K562 (cell line): ENCODE measurements at regions not wholly inside any gene's neighbourhood (a gene's known extent, or its start where the extent isn't known, plus 50 kb on each side); places are given as distances from the start of the nearest gene placed in this dataset.

ENCODE experiments used
- ATAC-seq: fragments of 200-7000 bp; cut with Tn5 transposase; 3 replicates; pipeline ENCODE4 v1.9.1; 2020; ENCODE audit warnings: moderate library complexity
- BruUV-seq: library from RNA; stranded (reverse); fragments of 400-500 nt; replicated peaks from 2 replicates; lab custom pipeline; 2021; lab: Mats Ljungman, UMichigan
- CTCF ChIA-PET: fragments of 300-600 bp; formaldehyde crosslinking; extraction: SDS; loops from one replicate; lab custom pipeline; 2021; ENCODE audit warnings: low intra/inter-chr PET ratio; lab: Yijun Ruan, JAX
- POLR2A ChIA-PET: fragments of 300-600, 350-650 bp; sonication (Branson Sonifier 250); formaldehyde crosslinking; extraction: SDS; loops from one replicate; lab custom pipeline; 2021; ENCODE audit warnings: antibody characterized with exemption, inconsistent platforms; lab: Yijun Ruan, JAX
- DNase-seq, 4 experiments: peaks; one replicate each; pipeline versions ENCODE4 v3.0.0 to v3.0.0-alpha.2; 2011 to 2018; ENCODE audit warnings: low spot score in 3 of 4, mixed read lengths in 3 of 4; ENCODE audit errors: extremely low read depth in 1 of 4
- FAIRE-seq: peaks from 2 replicates; lab custom pipeline; 2011; peaks lifted over from hg19 to GRCh38; lab: Jason Lieb, UNC
- H2AFZ ChIP-seq: 2 replicates; pipeline ENCODE4 v1.6.0; 2011; ENCODE audit warnings: low read depth, low read length, control low read depth, inconsistent platforms
- H3K27ac ChIP-seq: fragments of 200-600 bp; 3 replicates; pipeline ENCODE4 v1.8.0; 2011; ENCODE audit warnings: low read depth, mild to moderate bottlenecking, control low read depth, inconsistent platforms, low read length, moderate library complexity, mixed read lengths; ENCODE audit errors: extremely low read depth
- H3K27me3 ChIP-seq, 2 experiments: fragments of 300-600 bp in 1 of 2; 2 replicates in 1 of 2; 3 replicates in 1 of 2; pipeline versions ENCODE4 v1.6.0 to v1.8.0; 2011; ENCODE audit warnings: inconsistent platforms in 2 of 2, low read length in 2 of 2, mild to moderate bottlenecking in 1 of 2, mixed read lengths in 1 of 2, moderate library complexity in 1 of 2; ENCODE audit not compliant: control insufficient read depth in 2 of 2, insufficient read depth in 2 of 2
- H3K36me3 ChIP-seq: fragments of 300-600 bp; 3 replicates; pipeline ENCODE4 v1.8.0; 2011; ENCODE audit warnings: mild to moderate bottlenecking, low read length, inconsistent platforms; ENCODE audit not compliant: control insufficient read depth, insufficient read depth
- H3K4me1 ChIP-seq, 2 experiments: fragments of 200-600 bp in 1 of 2; replicated peaks in 1 of 2; 2 replicates in 1 of 2; 3 replicates in 1 of 2; pipeline versions ENCODE4 v1.5.1 to v1.8.0; 2011; ENCODE audit warnings: inconsistent platforms in 2 of 2, low read length in 2 of 2, mild to moderate bottlenecking in 1 of 2, mixed read lengths in 1 of 2, moderate library complexity in 1 of 2; ENCODE audit not compliant: control insufficient read depth in 2 of 2, insufficient read depth in 2 of 2
- H3K4me2 ChIP-seq: 2 replicates; pipeline ENCODE4 v1.6.1; 2011; ENCODE audit warnings: low read length, control low read depth, inconsistent platforms, mixed read lengths; ENCODE audit not compliant: insufficient read depth
- H3K4me3 ChIP-seq: fragments of 200-600 bp; sonication (generic), shearing (Covaris generic); 2 replicates; pipeline ENCODE4 v1.5.1; 2016; ENCODE audit warnings: control low read depth, inconsistent platforms
- H3K79me2 ChIP-seq: fragments of 200-600 bp; 3 replicates; pipeline ENCODE4 v1.8.0; 2011; ENCODE audit warnings: low read length, inconsistent platforms; ENCODE audit not compliant: control insufficient read depth, insufficient read depth
- H3K9ac ChIP-seq, 2 experiments: 2 replicates each; pipeline versions ENCODE4 v1.6.0 to v1.6.1; 2011; ENCODE audit warnings: low read depth in 2 of 2, low read length in 2 of 2, control low read depth in 1 of 2, inconsistent platforms in 1 of 2, mild to moderate bottlenecking in 1 of 2, mixed read lengths in 1 of 2; ENCODE audit not compliant: insufficient read depth in 1 of 2
- H3K9me1 ChIP-seq: one replicate; pipeline ENCODE4 v1.6.0; 2011; ENCODE audit warnings: inconsistent platforms, mild to moderate bottlenecking, low read length, moderate library complexity; ENCODE audit not compliant: control insufficient read depth, insufficient read depth
- H3K9me3 ChIP-seq: replicated peaks from 2 replicates; pipeline ENCODE4 v1.5.1; 2011; ENCODE audit warnings: low read depth, low read length, inconsistent platforms; ENCODE audit not compliant: control insufficient read depth, insufficient read depth
- H4K20me1 ChIP-seq: replicated peaks from 2 replicates; pipeline ENCODE4 v1.6.1; 2011; ENCODE audit warnings: low read length, inconsistent platforms, mixed read lengths; ENCODE audit not compliant: control insufficient read depth, insufficient read depth
- BCLAF1 ChIP-seq, 2 experiments: fragments of 450-650 bp in 1 of 2; IDR thresholded peaks; 2 replicates each; pipeline ENCODE4 v1.6.1; 2011 to 2017; ENCODE audit warnings: low read depth in 2 of 2, antibody characterized with exemption in 1 of 2, borderline replicate concordance in 1 of 2, low read length in 1 of 2, mild to moderate bottlenecking in 1 of 2, mixed read lengths in 1 of 2; ENCODE audit not compliant: control insufficient read depth in 1 of 2
- CREB3L1 ChIP-seq: fragments of 450-650 bp; IDR thresholded peaks from 2 replicates; pipeline ENCODE4 v1.6.1; 2014; ENCODE audit warnings: low read depth, mild to moderate bottlenecking, moderate library complexity, borderline replicate concordance
- KAT2B ChIP-seq: IDR thresholded peaks from one replicate; pipeline ENCODE4 v1.6.1; 2012; ENCODE audit warnings: low read depth, mild to moderate bottlenecking, control low read depth, inconsistent platforms, low read length, moderate library complexity
- MYNN ChIP-seq, 2 experiments: sonication (generic); formaldehyde crosslinking in 1 of 2; IDR thresholded peaks; 2 replicates each; pipeline versions ENCODE4 v1.5.0 to v1.6.1; 2016 to 2020; ENCODE audit warnings: antibody characterized with exemption in 1 of 2, missing genetic modification reagents in 1 of 2
- NFXL1 ChIP-seq: fragments of 450-650 bp; formaldehyde crosslinking; IDR thresholded peaks from 2 replicates; pipeline ENCODE4 v1.4.0; 2021; ENCODE audit warnings: mild to moderate bottlenecking
- POLR2AphosphoS2 ChIP-seq: IDR thresholded peaks from 2 replicates; pipeline ENCODE4 v1.6.1; 2012; ENCODE audit warnings: low read length, improper control_type of control experiment
- RAD51 ChIP-seq: fragments of 450-650 bp; IDR thresholded peaks from 2 replicates; pipeline ENCODE4 v1.7.1; 2016; ENCODE audit warnings: low read depth, mild to moderate bottlenecking, borderline replicate concordance
- YY1 ChIP-seq, 3 experiments: IDR thresholded peaks; 2 replicates each; pipeline ENCODE4 v1.6.1; 2011; ENCODE audit warnings: low read length in 2 of 3, mild to moderate bottlenecking in 2 of 3, moderate library complexity in 2 of 3, borderline replicate concordance in 1 of 3, control low read depth in 1 of 3, low read depth in 1 of 3; ENCODE audit not compliant: insufficient read depth in 3 of 3, insufficient replicate concordance in 2 of 3, control insufficient read depth in 1 of 3, insufficient read length in 1 of 3; ENCODE audit errors: extremely low read depth in 1 of 3
- ZBTB17 ChIP-seq: fragments of 450-650 bp; formaldehyde crosslinking; IDR thresholded peaks from 2 replicates; pipeline ENCODE4 v1.4.0; 2020; ENCODE audit warnings: mild to moderate bottlenecking
- ZNF133 ChIP-seq: fragments of 250-450 bp; sonication (Bioruptor Pico); IDR thresholded peaks from 2 replicates; pipeline ENCODE4 v1.4.0; 2020; ENCODE audit warnings: mild to moderate bottlenecking
- WGBS: fragments of 100-300 bp; shearing (Covaris generic); methylation state at CpG from one replicate; pipeline ENCODE4 v1.1.6; 2016; ENCODE audit warnings: low coverage, mixed read lengths; ENCODE audit not compliant: insufficient coverage; ENCODE audit errors: missing lambda C conversion rate; 5-methylcytosine and 5-hydroxymethylcytosine counted together
- in situ Hi-C: fragments of 300-500 bp; cut with MboI; formaldehyde crosslinking; loops from 4 replicates; pipeline ENCODE4 v1.15.0; 2018; ENCODE audit warnings: inconsistent platforms, mixed read lengths
- intact Hi-C: fragments of 100-400 bp; cut with micrococcal nuclease; formaldehyde crosslinking; loops from 2 replicates; pipeline ENCODE4 v1.14.2; 2022
- TF ChIP-seq, protein P1 (sequence below): fragments of 250-450 bp; sonication (Bioruptor Pico); IDR thresholded peaks from 2 replicates; pipeline ENCODE4 v1.8.0; 2021; ENCODE audit warnings: moderate library complexity, mild to moderate bottlenecking, inconsistent platforms
- TF ChIP-seq, protein P2 (sequence below): sonication (generic); formaldehyde crosslinking; IDR thresholded peaks from 2 replicates; pipeline ENCODE4 v1.8.0; 2023; ENCODE audit warnings: mild to moderate bottlenecking, missing genetic modification reagents

DNA sequence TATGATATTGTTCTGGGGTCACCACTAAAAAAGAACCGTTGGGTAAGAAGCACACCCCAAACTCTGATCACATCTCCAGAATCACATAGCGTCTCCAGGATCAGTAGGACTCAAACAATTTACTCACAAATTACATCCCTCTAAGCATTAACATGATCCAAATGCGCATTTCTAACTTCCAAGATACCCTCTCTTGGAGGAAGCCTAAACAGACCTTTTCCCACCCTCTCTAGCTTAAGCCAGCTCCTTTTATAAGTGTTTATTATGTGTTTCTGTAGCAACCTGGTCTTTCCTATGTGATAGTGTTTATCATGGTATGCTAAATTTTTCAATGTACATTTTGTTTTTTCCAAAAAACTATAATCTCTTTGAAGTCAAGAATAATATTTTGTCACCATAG is 1846.5 kb downstream of the OLFM4 start:
- BruUV-seq = no TSS peak
- whole genome bisulfite sequencing = 0% methylated on average over 2 of the region's 3 CpGs
- Histone ChIP-seq H3K4me3 (no peak overlapping the region), H3K27ac (no peak overlapping the region), H2AFZ (no peak overlapping the region), H3K4me2 (no peak overlapping the region), H3K36me3 (no peaks in the 10 kb centered on the region), H4K20me1 (no peaks in the 10 kb centered on the region), H3K9ac (no peak overlapping the region), H3K27me3 (no peaks in the 10 kb centered on the region), H3K79me2 (no peaks in the 10 kb centered on the region), H3K4me1 (no peaks in the 10 kb centered on the region), H3K9me3 (no peaks in the 10 kb centered on the region), H3K9me1 (no peaks in the 10 kb centered on the region)
- DNase-seq (no peak), ATAC-seq (no peak), FAIRE-seq (no peak)
- TF ChIP-seq YY1 (IDR thresholded peaks at IDR 0.05; ENCODE audit: borderline replicate concordance in 1 of 3, control insufficient read depth in 1 of 3, extremely low read depth in 1 of 3, insufficient read depth in 3 of 3, insufficient read length in 1 of 3, insufficient replicate concordance in 2 of 3, low read depth in 1 of 3, low read length in 2 of 3) (no peak), CREB3L1 (no peak), KAT2B (no peak), ZNF133 (CRISPR knock-in tag) (no peak), RAD51 (no peak), POLR2AphosphoS2 (no peak), ZBTB17 (no peak), BCLAF1 (IDR thresholded peaks at IDR 0.05; ENCODE audit: borderline replicate concordance in 1 of 2, control insufficient read depth in 1 of 2, low read depth in 2 of 2, low read length in 1 of 2) (no peak), NFXL1 (CRISPR knock-in tag) (no peak), MYNN (IDR thresholded peaks at IDR 0.05) (no peak), MYNN (CRISPR knock-in tag; IDR thresholded peaks at IDR 0.05) (no peak)
- TF ChIP-seq, protein P1, sequence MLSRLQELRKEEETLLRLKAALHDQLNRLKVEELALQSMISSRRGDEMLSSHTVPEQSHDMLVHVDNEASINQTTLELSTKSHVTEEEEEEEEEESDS (CRISPR knock-in tag) = no peak
- TF ChIP-seq, protein P2, sequence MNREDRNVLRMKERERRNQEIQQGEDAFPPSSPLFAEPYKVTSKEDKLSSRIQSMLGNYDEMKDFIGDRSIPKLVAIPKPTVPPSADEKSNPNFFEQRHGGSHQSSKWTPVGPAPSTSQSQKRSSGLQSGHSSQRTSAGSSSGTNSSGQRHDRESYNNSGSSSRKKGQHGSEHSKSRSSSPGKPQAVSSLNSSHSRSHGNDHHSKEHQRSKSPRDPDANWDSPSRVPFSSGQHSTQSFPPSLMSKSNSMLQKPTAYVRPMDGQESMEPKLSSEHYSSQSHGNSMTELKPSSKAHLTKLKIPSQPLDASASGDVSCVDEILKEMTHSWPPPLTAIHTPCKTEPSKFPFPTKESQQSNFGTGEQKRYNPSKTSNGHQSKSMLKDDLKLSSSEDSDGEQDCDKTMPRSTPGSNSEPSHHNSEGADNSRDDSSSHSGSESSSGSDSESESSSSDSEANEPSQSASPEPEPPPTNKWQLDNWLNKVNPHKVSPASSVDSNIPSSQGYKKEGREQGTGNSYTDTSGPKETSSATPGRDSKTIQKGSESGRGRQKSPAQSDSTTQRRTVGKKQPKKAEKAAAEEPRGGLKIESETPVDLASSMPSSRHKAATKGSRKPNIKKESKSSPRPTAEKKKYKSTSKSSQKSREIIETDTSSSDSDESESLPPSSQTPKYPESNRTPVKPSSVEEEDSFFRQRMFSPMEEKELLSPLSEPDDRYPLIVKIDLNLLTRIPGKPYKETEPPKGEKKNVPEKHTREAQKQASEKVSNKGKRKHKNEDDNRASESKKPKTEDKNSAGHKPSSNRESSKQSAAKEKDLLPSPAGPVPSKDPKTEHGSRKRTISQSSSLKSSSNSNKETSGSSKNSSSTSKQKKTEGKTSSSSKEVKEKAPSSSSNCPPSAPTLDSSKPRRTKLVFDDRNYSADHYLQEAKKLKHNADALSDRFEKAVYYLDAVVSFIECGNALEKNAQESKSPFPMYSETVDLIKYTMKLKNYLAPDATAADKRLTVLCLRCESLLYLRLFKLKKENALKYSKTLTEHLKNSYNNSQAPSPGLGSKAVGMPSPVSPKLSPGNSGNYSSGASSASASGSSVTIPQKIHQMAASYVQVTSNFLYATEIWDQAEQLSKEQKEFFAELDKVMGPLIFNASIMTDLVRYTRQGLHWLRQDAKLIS (CRISPR knock-in tag) = no peak
- intact Hi-C loops = no loop called here
- CTCF ChIA-PET = no interaction called here
- in situ Hi-C loops = no loop called here
- POLR2A ChIA-PET = no interaction called here
